HG03060 (cell line): ENCODE measurements at regions not wholly inside any gene's neighbourhood (a gene's known extent, or its start where the extent isn't known, plus 50 kb on each side); places are given as distances from the start of the nearest gene placed in this dataset.

Experiments used
- ATAC-seq: cut with Tn5 transposase; IDR thresholded peaks from one replicate; pipeline ENCODE4 v1.9.1; 2021; ENCODE audit warnings: low read depth, moderate number of reproducible peaks; ENCODE audit not compliant: unreplicated experiment

GRCh38 chr12:91574391-91574790 lies 391.8 kb upstream of the DCN start:
- no peak for ATAC-seq

- no peak for ATAC-seq
Measured at GRCh38 chr12:91572869-91573268, 390.3 kb upstream of the DCN start.

DNA sequence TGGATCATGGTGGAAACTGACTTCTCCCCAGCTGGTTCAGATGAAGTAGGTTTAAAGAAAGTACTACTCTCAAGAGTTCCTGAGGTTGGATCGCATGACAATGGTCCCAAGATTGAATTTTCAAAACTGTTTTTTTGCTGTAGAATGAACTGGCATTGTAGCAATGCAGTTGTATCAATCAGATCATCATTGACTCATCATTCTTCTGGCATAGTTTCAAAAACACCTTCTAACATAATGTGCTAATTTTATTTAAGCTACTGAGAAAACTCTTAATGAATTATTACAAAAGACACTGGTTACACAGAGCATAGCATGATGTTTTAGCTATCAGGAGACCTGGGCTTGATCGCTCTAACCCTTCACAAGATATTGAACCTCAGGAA lies 384.5 kb upstream of the DCN start:
- no peak for ATAC-seq

- ATAC-seq = no peak
Measured at GRCh38 chr12:91566328-91567099, 383.9 kb upstream of the DCN start.

DNA sequence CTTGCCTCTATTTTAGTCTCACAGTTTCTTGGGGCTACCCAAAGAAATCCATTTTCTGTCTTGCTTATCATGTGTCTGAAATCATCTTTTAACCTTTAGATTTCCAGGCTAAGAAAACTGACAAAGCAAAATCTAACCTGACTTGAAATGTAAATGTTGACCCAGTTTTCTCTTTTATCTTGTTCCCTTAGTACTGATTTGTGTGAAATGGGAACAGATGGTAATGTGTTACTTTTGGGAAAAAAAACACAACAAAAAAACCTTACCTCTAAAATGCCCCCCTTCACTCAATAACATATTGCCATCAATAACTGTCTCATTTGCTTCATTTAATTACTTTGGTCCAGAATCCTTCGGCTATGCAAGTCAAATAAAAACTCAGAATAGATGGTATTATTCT lies 383.2 kb upstream of the DCN start:
- ATAC-seq = no peak

GRCh38 chr12:91565246-91565645 lies 382.6 kb upstream of the DCN start:
- ATAC-seq = no peak

GRCh38 chr12:91563011-91563765 lies 380.6 kb upstream of the DCN start:
- ATAC-seq = no peak

GRCh38 chr12:91562476-91562875 lies 379.9 kb upstream of the DCN start:
- ATAC-seq = no peak

DNA sequence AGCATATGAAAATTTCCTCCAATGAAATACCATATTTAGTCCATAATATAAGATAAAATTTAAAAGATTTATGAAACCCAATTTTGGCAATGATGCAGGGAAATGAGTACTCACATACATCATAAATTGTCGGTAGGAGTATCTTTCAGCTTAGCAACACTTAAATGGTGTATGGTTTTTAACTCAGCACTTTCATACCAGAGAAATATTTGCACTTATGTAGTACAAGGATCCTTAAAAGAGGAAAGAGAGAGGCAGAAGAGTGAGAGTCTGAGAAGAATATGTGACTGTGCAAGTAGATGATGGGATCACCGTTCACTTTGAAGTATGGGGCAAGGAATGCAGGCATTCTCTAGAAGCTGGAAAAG lies 379.3 kb upstream of the DCN start:
- ATAC-seq = no peak

DNA sequence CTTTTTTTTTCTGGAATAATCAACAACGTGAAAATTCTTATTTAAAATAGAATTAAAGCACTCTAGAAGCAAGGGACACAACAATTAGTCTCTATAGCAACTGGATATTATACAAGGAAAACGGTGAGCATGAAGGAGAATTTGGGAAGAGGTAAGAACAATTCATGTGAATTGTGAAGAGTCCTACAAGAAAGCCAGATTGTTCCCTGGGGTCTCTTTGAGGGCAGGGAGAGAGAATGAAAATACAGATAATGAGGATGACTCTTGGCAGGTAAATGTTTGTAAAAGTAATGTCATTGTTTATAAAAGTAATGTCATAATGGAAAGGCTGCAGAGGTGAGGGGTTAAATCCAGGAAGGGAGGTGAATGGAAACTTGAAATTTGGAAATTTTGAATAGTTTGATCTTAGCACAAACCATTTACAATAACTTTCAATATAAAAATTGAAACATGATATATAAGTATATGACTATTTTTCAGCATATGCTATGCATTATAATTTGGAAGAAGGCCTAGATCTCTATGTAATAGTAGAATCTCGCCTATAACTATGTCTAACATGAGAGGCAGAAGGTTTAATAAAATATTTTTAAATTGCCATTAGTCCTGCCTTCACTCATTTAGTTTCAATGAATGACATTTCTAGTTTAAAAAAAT lies 378.8 kb upstream of the DCN start:
- ATAC-seq = no peak

- no peak for ATAC-seq
Measured at GRCh38 chr12:91556909-91557308, 374.3 kb upstream of the DCN start.

GRCh38 chr12:91555436-91556415 lies 373.1 kb upstream of the DCN start:
- ATAC-seq = no peak

DNA sequence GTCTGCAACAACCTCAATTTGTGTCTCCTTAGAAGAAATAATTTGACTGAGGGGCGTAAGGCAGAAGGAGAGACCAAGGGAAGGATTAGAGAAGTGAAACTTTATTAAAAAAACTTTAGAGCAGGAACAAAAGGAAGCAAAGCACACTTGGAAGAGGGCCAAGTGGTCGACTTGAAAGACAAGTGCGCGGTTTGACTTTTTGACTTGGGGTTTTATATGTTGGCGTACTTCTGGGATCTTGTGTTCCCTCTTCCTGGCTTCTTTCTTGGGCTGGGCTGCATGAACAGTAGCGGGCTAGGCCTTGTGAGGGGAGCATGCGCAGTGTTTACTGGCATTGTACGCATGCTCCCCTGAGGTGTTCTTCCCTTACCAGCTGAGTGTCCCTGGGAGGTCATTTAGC lies 369.3 kb upstream of the DCN start:
- ATAC-seq = no peak

DNA sequence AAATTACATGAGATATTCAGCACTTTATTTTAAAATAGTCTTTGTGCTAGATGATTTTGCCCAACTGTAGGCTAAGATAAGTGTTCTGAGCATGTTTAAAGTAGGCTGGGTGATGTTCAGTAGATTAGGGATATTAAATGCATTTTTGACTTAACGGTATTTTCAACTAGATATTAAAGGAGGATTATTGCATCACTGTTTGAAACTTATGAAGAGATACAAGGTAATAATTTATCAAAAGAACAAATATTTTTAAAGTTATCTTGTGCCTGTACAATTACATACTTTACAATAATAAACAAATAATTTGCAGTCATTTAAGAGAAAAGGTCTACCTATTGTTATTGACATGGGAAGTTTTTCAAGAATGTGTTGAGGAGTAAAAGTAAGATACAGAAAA lies 368.6 kb upstream of the DCN start:
- ATAC-seq = no peak

GRCh38 chr12:91542666-91543065 lies 360.0 kb upstream of the DCN start:
- no peak for ATAC-seq

- no peak for ATAC-seq
Measured at GRCh38 chr12:91542067-91542466, 359.4 kb upstream of the DCN start.

DNA sequence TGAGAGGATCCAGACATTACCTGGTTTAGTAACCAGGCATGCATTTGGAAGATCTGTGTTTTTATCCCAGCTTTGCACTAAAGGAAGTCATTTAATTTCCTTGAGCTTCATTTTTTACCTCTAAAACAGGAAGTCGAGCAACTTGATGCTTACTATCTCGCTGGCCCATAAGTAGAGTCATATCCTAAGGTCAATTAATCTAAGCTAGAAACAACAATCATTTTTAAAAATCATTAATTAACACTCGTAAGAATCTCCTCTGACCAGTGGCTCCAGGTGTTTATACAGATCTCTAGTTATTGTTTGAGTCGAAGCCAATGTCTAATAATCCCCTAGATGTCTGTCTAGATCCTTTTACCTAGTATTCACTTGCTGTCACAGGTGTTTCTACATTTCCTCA lies 355.8 kb upstream of the DCN start:
- ATAC-seq = no peak

DNA sequence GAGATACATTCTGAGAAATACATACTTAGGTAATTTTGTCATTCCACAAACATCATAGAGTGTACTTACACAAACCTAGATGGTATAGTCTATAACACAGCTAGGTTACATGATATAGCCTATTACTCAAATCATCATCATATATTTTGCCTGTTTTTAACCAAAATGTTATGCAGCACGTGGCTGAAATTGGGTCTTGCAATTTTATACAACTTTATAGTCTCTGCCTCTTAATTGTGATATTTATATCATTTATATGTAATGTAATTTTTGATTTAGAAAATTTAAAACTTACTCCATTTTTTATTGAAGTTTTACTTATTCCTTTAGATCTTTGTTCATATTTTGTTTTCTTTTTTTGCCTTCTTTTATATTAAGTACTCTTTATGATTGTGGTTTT lies 350.7 kb upstream of the DCN start:
- ATAC-seq = no peak

DNA sequence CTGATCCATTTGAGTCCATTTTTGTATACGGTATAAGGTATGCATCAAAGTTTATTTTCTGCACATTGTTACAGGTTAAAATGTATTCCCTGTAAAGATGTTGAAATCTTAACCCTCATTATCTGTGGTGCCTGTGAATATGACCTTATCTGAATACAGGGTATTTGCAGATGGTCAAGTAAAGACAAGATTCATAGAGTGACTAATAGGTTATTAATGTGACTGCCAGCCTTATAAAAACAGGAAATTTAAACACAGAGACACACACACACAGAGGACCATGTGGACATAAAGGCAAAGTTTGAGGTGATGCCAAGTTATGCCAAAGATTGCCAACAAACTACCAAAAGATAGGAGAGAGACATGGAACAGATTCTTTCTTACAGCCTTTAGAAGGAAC lies 347.2 kb upstream of the DCN start:
- no peak for ATAC-seq

- no peak for ATAC-seq
Measured at GRCh38 chr12:91523831-91524230, 341.2 kb upstream of the DCN start.

DNA sequence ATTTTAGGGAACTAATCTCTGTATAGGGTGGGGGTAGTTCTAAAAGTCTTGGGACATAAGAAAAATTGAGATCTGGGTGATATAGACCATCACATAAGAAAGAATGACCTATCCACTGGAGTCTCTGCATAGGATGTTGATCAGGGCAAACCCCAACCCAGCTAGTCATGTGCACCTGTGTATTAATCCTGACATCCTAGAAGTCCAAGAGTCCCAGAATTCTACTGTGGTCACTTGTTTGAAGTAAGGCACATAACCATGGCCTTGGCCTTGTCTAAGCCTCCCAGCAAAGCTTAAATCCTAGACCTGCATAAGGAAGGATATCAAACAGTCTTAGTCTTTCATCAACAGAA lies 334.1 kb upstream of the DCN start:
- ATAC-seq = no peak
